ENCODE measurements at regions not wholly inside any gene's neighbourhood (a gene's known extent, or its start where the extent isn't known, plus 50 kb on each side); places are given as distances from the start of the nearest gene placed in this dataset.

- TF ChIP-seq EZH2 (IDR thresholded peaks at IDR 0.05; ENCODE audit: insufficient read depth, low read length) (no peak), CTCF (IDR thresholded peaks at IDR 0.05; ENCODE audit: insufficient read depth, low read depth, low read length) (no peak)
Measured at GRCh38 chr2:122804494-122804893, 1049.0 kb downstream of the TSN start.
